Peyer's patch (tissue), 4 donors: ENCODE measurements at regions not wholly inside any gene's neighbourhood (a gene's known extent, or its start where the extent isn't known, plus 50 kb on each side); places are given as distances from the start of the nearest gene placed in this dataset.

Experiments used
- DNase-seq, 3 donors: peaks; one replicate each; pipeline ENCODE4 v3.0.0-alpha.2; 2017 to 2019
- H3K27ac ChIP-seq, 4 donors: fragments of 200-600 bp; sonication (generic); one replicate each; pipeline ENCODE4 v1.5.1; 2016 to 2019
- H3K27me3 ChIP-seq, 2 donors: fragments of 200-600 bp; sonication (generic); one replicate each; pipeline ENCODE4 v1.5.1; 2019
- H3K36me3 ChIP-seq, 3 donors: fragments of 200-600 bp; sonication (generic); one replicate each; pipeline ENCODE4 v1.5.1; 2016 to 2019
- H3K4me1 ChIP-seq, 4 donors: fragments of 200-600 bp; sonication (generic); one replicate each; pipeline ENCODE4 v1.5.1; 2016 to 2019
- H3K4me3 ChIP-seq, 4 donors: fragments of 200-600 bp; sonication (generic); 1 replicate in 3 of 4; 2 replicates in 1 of 4; pipeline ENCODE4 v1.5.1; 2016 to 2019; ENCODE audit warnings: mild to moderate bottlenecking in 1 of 4
- H3K9me3 ChIP-seq, 4 donors: fragments of 200-600 bp; sonication (generic); one replicate each; pipeline ENCODE4 v1.5.1; 2016 to 2019; ENCODE audit warnings: mild to moderate bottlenecking in 1 of 4
- CTCF ChIP-seq, 6 experiments: fragments of 450-650 bp in 4 of 6; fragments of 200-600 bp in 2 of 6; sonication (generic) in 1 of 6; IDR thresholded peaks; one replicate each; pipeline ENCODE4 v1.5.1; 2017 to 2019; ENCODE audit warnings: antibody characterized with exemption in 6 of 6, mild to moderate bottlenecking in 3 of 6, moderate library complexity in 1 of 6
- POLR2A ChIP-seq, 2 donors: fragments of 450-650 bp; IDR thresholded peaks; one replicate each; pipeline ENCODE4 v1.5.1; 2017; ENCODE audit warnings: antibody characterized with exemption in 2 of 2, mild to moderate bottlenecking in 2 of 2, moderate library complexity in 2 of 2

GRCh38 chr1:243926803-243927245, 76.8 kb upstream of the AKT3 start:
- H3K9me3 ChIP-seq, result no peaks in the 10 kb centered on the region
- no peak overlapping the region for H3K4me3 ChIP-seq
- no peaks in the 10 kb centered on the region for H3K27me3 ChIP-seq
- TF ChIP-seq POLR2A (IDR thresholded peaks at IDR 0.05) (no peak), CTCF (IDR thresholded peaks at IDR 0.05) (no peak)
- H3K4me1 ChIP-seq, result no peaks in the 10 kb centered on the region
- no peaks in the 10 kb centered on the region for H3K36me3 ChIP-seq
- no peak overlapping the region for H3K27ac ChIP-seq
- DNase-seq, result no peak

GRCh38 chr1:243926299-243926698, 76.3 kb upstream of the AKT3 start:
- Histone ChIP-seq H3K27me3 (no peaks in the 10 kb centered on the region), H3K9me3 (no peaks in the 10 kb centered on the region), H3K4me1 (no peaks in the 10 kb centered on the region), H3K36me3 (no peaks in the 10 kb centered on the region), H3K27ac (no peak overlapping the region), H3K4me3 (no peak overlapping the region)
- no peak for TF ChIP-seq CTCF (IDR thresholded peaks at IDR 0.05)
- DNase-seq, result no peak

- Histone ChIP-seq H3K9me3 (no peaks in the 10 kb centered on the region), H3K36me3 (no peaks in the 10 kb centered on the region), H3K27ac (no peak overlapping the region), H3K4me1 (no peaks in the 10 kb centered on the region), H3K4me3 (no peak overlapping the region), H3K27me3 (no peaks in the 10 kb centered on the region)
- TF ChIP-seq CTCF (IDR thresholded peaks at IDR 0.05), result no peak
- TF ChIP-seq POLR2A (IDR thresholded peaks at IDR 0.05), result no peak
- DNase-seq, result no peak
Measured at GRCh38 chr1:243924588-243925349, 74.7 kb upstream of the AKT3 start.

GRCh38 chr1:243924188-243924587, 74.1 kb upstream of the AKT3 start:
- peaks cover 0 to 3% of the 10 kb centered on the region in 2 donors for H3K27me3 ChIP-seq
- no peak overlapping the region for H3K4me3 ChIP-seq
- no peak for DNase-seq
- TF ChIP-seq POLR2A (IDR thresholded peaks at IDR 0.05) (no peak), CTCF (IDR thresholded peaks at IDR 0.05) (no peak)
- no peaks in the 10 kb centered on the region for H3K4me1 ChIP-seq
- no peaks in the 10 kb centered on the region for H3K36me3 ChIP-seq
- H3K9me3 ChIP-seq, result no peaks in the 10 kb centered on the region
- no peak overlapping the region for H3K27ac ChIP-seq

GRCh38 chr1:243923292-243924171, 73.5 kb upstream of the AKT3 start:
- H3K36me3 ChIP-seq, result no peaks in the 10 kb centered on the region
- H3K4me3 ChIP-seq, result no peak overlapping the region
- H3K4me1 ChIP-seq, result no peaks in the 10 kb centered on the region
- no peak for TF ChIP-seq CTCF (IDR thresholded peaks at IDR 0.05)
- no peak for TF ChIP-seq POLR2A (IDR thresholded peaks at IDR 0.05)
- no peak for DNase-seq
- H3K27me3 ChIP-seq, result peaks cover 0 to 3% of the 10 kb centered on the region in 2 donors
- no peak overlapping the region for H3K27ac ChIP-seq
- H3K9me3 ChIP-seq, result no peaks in the 10 kb centered on the region
